ENCODE measurements at regions not wholly inside any gene's neighbourhood (a gene's known extent, or its start where the extent isn't known, plus 50 kb on each side); places are given as distances from the start of the nearest gene placed in this dataset.

DNA sequence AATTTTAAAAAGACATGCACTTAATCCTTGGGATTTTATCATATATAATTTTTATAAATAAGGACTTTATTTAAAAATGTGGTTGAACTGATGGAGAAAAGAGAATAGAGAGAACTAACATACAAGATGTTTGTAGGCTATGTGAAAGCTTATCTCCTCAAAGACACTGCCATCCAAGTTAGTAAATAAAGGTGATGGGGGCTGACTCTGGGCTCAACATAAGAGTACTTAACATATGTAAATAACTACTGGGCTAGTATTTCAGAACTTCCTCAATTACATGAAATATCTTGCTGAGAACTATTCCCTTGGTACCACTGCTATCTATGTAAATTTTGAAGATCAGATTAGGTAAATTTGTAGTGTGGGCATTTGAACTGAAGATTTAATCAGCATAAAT, 1017.3 kb upstream of the PCDH20 start (continued):
- no peak for TF ChIP-seq PRDM15 (CRISPR knock-in tag; IDR thresholded peaks at IDR 0.05)
- no peak for TF ChIP-seq CREB1 (CRISPR knock-in tag; IDR thresholded peaks at IDR 0.05)
- no peak for TF ChIP-seq ELF4 (CRISPR knock-in tag; IDR thresholded peaks at IDR 0.05; ENCODE audit: low read depth)
- TF ChIP-seq, protein P1, sequence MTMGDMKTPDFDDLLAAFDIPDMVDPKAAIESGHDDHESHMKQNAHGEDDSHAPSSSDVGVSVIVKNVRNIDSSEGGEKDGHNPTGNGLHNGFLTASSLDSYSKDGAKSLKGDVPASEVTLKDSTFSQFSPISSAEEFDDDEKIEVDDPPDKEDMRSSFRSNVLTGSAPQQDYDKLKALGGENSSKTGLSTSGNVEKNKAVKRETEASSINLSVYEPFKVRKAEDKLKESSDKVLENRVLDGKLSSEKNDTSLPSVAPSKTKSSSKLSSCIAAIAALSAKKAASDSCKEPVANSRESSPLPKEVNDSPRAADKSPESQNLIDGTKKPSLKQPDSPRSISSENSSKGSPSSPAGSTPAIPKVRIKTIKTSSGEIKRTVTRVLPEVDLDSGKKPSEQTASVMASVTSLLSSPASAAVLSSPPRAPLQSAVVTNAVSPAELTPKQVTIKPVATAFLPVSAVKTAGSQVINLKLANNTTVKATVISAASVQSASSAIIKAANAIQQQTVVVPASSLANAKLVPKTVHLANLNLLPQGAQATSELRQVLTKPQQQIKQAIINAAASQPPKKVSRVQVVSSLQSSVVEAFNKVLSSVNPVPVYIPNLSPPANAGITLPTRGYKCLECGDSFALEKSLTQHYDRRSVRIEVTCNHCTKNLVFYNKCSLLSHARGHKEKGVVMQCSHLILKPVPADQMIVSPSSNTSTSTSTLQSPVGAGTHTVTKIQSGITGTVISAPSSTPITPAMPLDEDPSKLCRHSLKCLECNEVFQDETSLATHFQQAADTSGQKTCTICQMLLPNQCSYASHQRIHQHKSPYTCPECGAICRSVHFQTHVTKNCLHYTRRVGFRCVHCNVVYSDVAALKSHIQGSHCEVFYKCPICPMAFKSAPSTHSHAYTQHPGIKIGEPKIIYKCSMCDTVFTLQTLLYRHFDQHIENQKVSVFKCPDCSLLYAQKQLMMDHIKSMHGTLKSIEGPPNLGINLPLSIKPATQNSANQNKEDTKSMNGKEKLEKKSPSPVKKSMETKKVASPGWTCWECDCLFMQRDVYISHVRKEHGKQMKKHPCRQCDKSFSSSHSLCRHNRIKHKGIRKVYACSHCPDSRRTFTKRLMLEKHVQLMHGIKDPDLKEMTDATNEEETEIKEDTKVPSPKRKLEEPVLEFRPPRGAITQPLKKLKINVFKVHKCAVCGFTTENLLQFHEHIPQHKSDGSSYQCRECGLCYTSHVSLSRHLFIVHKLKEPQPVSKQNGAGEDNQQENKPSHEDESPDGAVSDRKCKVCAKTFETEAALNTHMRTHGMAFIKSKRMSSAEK (CRISPR knock-in tag; IDR thresholded peaks at IDR 0.05; ENCODE audit: borderline replicate concordance) = no peak

GRCh38 chr13:62432295-62432694, 1016.6 kb upstream of the PCDH20 start:
- Mint-ChIP-seq H3K4me3 (no peak overlapping the region), H3K4me1 (peaks cover 7% of the 10 kb centered on the region), H3K27me3 (ENCODE audit: low read depth) (no peaks in the 10 kb centered on the region), H3K27ac (no peak overlapping the region), H3K36me3 (no peaks in the 10 kb centered on the region), H3K9me3 (no peaks in the 10 kb centered on the region)
- DNase-seq (ENCODE audit: low spot score) (no peak), ATAC-seq (no peak)
- POLR2A ChIA-PET = no interaction called here
- CTCF ChIA-PET = no interaction called here
- TF ChIP-seq CREB1 (CRISPR knock-in tag; IDR thresholded peaks at IDR 0.05) = no peak
- TF ChIP-seq IRF2 (CRISPR knock-in tag; IDR thresholded peaks at IDR 0.05; ENCODE audit: borderline replicate concordance, low read depth) = no peak
- no peak for TF ChIP-seq GTF2I (CRISPR knock-in tag; conservative IDR thresholded peaks at IDR 0.05)
- TF ChIP-seq TP53 (CRISPR knock-in tag; IDR thresholded peaks at IDR 0.05) = no peak
- TF ChIP-seq KAT7 (CRISPR knock-in tag; IDR thresholded peaks at IDR 0.05; ENCODE audit: borderline replicate concordance) = no peak
- no peak for TF ChIP-seq TEAD4 (CRISPR knock-in tag; IDR thresholded peaks at IDR 0.05)
- TF ChIP-seq MXD4 (CRISPR knock-in tag; IDR thresholded peaks at IDR 0.05; ENCODE audit: borderline replicate concordance) = no peak
- TF ChIP-seq, protein P2, sequence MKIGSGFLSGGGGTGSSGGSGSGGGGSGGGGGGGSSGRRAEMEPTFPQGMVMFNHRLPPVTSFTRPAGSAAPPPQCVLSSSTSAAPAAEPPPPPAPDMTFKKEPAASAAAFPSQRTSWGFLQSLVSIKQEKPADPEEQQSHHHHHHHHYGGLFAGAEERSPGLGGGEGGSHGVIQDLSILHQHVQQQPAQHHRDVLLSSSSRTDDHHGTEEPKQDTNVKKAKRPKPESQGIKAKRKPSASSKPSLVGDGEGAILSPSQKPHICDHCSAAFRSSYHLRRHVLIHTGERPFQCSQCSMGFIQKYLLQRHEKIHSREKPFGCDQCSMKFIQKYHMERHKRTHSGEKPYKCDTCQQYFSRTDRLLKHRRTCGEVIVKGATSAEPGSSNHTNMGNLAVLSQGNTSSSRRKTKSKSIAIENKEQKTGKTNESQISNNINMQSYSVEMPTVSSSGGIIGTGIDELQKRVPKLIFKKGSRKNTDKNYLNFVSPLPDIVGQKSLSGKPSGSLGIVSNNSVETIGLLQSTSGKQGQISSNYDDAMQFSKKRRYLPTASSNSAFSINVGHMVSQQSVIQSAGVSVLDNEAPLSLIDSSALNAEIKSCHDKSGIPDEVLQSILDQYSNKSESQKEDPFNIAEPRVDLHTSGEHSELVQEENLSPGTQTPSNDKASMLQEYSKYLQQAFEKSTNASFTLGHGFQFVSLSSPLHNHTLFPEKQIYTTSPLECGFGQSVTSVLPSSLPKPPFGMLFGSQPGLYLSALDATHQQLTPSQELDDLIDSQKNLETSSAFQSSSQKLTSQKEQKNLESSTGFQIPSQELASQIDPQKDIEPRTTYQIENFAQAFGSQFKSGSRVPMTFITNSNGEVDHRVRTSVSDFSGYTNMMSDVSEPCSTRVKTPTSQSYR (CRISPR knock-in tag; IDR thresholded peaks at IDR 0.05) = no peak
- no peak for TF ChIP-seq ATF2 (CRISPR knock-in tag; IDR thresholded peaks at IDR 0.05; ENCODE audit: borderline replicate concordance, low read depth)
